ENCODE measurements at regions not wholly inside any gene's neighbourhood (a gene's known extent, or its start where the extent isn't known, plus 50 kb on each side); places are given as distances from the start of the nearest gene placed in this dataset.

DNA sequence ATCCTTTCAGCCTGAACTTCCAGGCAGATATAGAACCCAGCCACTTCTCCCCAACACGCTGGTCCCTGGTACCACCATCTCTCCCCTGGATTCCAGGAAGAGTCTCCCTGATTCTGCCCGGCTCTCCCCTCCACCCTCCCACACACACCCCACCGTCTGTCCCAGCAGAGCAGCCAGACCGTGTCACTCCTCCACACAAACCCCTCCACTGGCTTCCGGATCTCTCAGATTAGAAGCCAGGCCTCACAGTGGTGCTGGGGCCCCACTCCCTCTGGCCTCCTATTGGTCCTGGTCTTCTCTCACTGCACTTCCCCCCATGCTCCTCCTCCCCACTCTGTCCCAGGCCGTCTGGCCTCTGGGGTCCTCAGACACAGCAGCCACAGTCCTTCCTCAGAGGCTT, 52.4 kb upstream of the CDKN3 start (continued):
- TF ChIP-seq, protein P1, sequence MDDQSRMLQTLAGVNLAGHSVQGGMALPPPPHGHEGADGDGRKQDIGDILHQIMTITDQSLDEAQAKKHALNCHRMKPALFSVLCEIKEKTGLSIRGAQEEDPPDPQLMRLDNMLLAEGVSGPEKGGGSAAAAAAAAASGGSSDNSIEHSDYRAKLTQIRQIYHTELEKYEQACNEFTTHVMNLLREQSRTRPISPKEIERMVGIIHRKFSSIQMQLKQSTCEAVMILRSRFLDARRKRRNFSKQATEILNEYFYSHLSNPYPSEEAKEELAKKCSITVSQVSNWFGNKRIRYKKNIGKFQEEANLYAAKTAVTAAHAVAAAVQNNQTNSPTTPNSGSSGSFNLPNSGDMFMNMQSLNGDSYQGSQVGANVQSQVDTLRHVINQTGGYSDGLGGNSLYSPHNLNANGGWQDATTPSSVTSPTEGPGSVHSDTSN (IDR thresholded peaks at IDR 0.05): no peak
- TF ChIP-seq, protein P2, sequence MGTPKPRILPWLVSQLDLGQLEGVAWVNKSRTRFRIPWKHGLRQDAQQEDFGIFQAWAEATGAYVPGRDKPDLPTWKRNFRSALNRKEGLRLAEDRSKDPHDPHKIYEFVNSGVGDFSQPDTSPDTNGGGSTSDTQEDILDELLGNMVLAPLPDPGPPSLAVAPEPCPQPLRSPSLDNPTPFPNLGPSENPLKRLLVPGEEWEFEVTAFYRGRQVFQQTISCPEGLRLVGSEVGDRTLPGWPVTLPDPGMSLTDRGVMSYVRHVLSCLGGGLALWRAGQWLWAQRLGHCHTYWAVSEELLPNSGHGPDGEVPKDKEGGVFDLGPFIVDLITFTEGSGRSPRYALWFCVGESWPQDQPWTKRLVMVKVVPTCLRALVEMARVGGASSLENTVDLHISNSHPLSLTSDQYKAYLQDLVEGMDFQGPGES (IDR thresholded peaks at IDR 0.05; ENCODE audit: low read depth, low read length): no peak
- TF ChIP-seq EZH2phosphoT487 (IDR thresholded peaks at IDR 0.05; ENCODE audit: borderline replicate concordance, low read depth): no peak

DNA sequence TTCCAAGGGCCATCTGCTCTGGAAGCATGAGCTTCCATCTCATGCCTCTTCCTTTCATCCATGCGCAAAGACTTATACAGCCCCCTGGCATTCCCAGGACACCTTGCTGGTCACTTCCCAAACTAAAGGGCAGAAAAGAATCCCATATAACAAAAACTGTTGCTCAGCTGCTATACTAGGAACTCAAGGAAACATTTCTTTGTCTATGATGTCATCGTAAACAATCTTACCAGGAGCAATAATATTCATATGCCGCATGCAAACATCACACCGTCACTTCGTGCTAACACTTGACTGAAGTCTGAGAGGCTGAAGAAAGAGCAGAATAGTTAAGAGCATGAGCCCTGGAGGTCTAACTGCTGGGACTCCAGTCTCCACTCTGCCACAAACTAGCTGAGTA, 50.5 kb upstream of the CDKN3 start:
- no peak for DNase-seq
- H3F3A ChIP-seq (replicated peaks; ENCODE audit: insufficient read depth): no peaks in the 10 kb centered on the region

More for the DNA sequence above, 50.5 kb upstream of the CDKN3 start:
- Histone ChIP-seq H2AFZ (ENCODE audit: low read depth) (no peak overlapping the region), H3K9me2 (no peaks in the 10 kb centered on the region), H4K20me1 (ENCODE audit: insufficient read depth) (no peaks in the 10 kb centered on the region), H3K36me3 (replicated peaks in 1 of 2; ENCODE audit: control insufficient read depth in 1 of 2, insufficient read depth in 2 of 2, low read length in 1 of 2) (no peaks in the 10 kb centered on the region), H3K27ac (ENCODE audit: low read depth in 2 of 2, low read length in 1 of 2) (no peak overlapping the region), H3K9me3 (no peaks in the 10 kb centered on the region), H3K4me1 (ENCODE audit: control insufficient read depth in 1 of 2, insufficient read depth in 2 of 2, low read depth in 1 of 2, low read length in 1 of 2) (peaks cover 7 to 24% of the 10 kb centered on the region in 2 experiments; a peak in 3 of 4 replicates), H3K27me3 (ENCODE audit: insufficient read depth) (no peaks in the 10 kb centered on the region; the same call in 1 of the 2 replicates), H3K79me2 (ENCODE audit: insufficient read depth) (no peaks in the 10 kb centered on the region), H3K4me3 (ENCODE audit: low read depth in 2 of 2, low read length in 1 of 2) (no peak overlapping the region), H3K4me2 (no peak overlapping the region), H3K9ac (no peak overlapping the region)
- ChIA-PET POLR2A (no interaction called here), CTCF (interaction anchor here (0.6 to 1.4 kb wide), 3 partner anchors 13 to 807 kb away, joined by 3 read pairs; no protein-coding TSS in a partner anchor)
- 87% methylated on average over 5 of the region's 5 CpGs for WGBS (ENCODE audit: low lambda C conversion rate)
- TF ChIP-seq FOXJ3 (CRISPR knock-in tag; IDR thresholded peaks at IDR 0.05) (no peak), FOSL2 (IDR thresholded peaks at IDR 0.05; ENCODE audit: borderline replicate concordance, low read depth) (no peak), NFIC (IDR thresholded peaks at IDR 0.05; ENCODE audit: borderline replicate concordance) (no peak), YY1 (IDR thresholded peaks at IDR 0.05; ENCODE audit: low read depth) (no peak), MEF2A (IDR thresholded peaks at IDR 0.05; ENCODE audit: borderline replicate concordance, low read depth) (no peak), JUND (IDR thresholded peaks at IDR 0.05) (no peak), RXRA (IDR thresholded peaks at IDR 0.05; ENCODE audit: borderline replicate concordance, low read depth) (no peak)
- TF ChIP-seq, protein P3, sequence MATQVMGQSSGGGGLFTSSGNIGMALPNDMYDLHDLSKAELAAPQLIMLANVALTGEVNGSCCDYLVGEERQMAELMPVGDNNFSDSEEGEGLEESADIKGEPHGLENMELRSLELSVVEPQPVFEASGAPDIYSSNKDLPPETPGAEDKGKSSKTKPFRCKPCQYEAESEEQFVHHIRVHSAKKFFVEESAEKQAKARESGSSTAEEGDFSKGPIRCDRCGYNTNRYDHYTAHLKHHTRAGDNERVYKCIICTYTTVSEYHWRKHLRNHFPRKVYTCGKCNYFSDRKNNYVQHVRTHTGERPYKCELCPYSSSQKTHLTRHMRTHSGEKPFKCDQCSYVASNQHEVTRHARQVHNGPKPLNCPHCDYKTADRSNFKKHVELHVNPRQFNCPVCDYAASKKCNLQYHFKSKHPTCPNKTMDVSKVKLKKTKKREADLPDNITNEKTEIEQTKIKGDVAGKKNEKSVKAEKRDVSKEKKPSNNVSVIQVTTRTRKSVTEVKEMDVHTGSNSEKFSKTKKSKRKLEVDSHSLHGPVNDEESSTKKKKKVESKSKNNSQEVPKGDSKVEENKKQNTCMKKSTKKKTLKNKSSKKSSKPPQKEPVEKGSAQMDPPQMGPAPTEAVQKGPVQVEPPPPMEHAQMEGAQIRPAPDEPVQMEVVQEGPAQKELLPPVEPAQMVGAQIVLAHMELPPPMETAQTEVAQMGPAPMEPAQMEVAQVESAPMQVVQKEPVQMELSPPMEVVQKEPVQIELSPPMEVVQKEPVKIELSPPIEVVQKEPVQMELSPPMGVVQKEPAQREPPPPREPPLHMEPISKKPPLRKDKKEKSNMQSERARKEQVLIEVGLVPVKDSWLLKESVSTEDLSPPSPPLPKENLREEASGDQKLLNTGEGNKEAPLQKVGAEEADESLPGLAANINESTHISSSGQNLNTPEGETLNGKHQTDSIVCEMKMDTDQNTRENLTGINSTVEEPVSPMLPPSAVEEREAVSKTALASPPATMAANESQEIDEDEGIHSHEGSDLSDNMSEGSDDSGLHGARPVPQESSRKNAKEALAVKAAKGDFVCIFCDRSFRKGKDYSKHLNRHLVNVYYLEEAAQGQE (IDR thresholded peaks at IDR 0.05; ENCODE audit: low read depth, low read length): no peak

Measured in SK-N-SH (cell line).